Stimulated activated CD8-positive, alpha-beta memory T cell treated with anti-CD3 and anti-CD28 coated beads, Interleukin-4, amount 100 ng/mL, for 4 hours (primary cell): ENCODE measurements at regions not wholly inside any gene's neighbourhood (a gene's known extent, or its start where the extent isn't known, plus 50 kb on each side); places are given as distances from the start of the nearest gene placed in this dataset.
A peak's percentile ranks its signal among the peaks of the same experiment; 100 is the strongest.
"Not testable (repeated sequence)": the region's sequence is repeated elsewhere in the genome, so short reads cannot be mapped to it uniquely, and the experiment has no call there.

ENCODE experiments used
- DNase-seq, 2 donors: peaks; one replicate each; pipeline ENCODE4 v3.0.0-alpha.2; 2020; ENCODE audit warnings: low read depth in 2 of 2, low spot score in 1 of 2

DNA sequence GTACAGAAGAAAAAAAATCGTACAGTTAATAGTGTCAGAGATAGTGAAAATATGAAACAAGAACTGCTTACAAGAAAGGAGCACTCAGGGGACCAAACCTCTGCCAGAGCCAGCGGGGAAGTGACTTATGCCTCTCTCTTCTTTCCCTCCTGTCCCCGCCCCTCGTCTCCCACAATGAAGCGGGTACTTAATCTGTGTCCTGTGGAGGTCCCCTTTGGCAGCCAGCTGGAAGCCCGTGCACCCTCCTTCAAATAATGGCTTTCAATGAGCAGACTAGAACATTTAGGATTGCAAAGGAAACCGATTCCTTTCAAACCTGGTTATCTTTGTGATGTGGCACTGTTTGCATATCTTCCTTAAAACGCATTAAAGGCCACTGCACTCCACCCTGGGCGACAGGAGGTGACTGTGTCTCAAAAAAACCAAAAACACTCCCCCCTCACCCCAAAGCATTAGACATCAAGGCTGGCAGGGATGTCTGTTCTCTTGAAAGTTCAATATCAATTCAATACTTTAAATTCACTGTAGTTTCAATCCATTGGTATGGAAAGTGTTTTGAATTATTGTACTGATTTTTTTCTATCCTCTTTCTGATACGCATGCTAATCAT, 51.7 kb downstream of the PPIAL4C start:
- not testable (repeated sequence) for DNase-seq

DNA sequence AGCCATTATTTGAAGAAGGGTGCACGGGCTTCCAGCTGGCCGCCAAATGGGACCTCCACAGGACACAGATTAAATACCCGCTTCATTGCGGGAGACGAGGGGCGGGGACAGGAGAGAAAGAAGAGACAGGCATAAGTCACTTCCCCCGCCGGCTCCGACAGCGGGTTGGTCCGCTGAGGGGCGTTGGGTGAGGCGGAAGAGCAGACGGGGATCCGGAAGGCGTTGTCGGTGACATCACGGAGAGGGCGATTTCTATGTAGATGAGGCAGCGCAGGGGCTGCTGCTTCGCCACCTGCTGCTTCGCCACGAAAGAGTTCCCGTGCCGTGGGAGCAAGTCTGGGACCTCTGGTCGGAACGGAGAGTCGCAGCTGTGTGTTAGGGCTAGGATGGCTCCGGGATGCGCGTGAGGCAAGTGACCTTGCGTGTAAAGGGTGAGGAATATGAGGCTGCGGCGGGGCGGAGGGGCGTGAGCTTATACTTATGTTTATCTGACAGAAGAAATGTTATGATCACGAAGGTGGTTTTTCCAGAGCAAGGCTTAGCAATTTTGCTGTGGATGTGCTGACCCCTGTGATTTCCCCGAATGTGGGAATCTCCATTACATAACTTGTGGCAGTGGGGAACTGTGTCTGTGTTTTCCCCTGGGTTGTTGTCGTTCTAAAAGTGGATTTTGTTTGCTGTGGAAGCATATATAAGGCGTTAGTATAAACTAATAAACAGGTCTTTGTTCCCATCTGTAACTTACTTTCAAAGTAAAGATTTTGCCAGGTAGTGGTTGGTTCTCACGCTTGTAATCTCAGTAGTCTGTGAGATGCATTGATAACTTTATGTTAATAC, 52.9 kb downstream of the PPIAL4C start:
- DNase-seq, result peak; percentile 70 to 82

DNA sequence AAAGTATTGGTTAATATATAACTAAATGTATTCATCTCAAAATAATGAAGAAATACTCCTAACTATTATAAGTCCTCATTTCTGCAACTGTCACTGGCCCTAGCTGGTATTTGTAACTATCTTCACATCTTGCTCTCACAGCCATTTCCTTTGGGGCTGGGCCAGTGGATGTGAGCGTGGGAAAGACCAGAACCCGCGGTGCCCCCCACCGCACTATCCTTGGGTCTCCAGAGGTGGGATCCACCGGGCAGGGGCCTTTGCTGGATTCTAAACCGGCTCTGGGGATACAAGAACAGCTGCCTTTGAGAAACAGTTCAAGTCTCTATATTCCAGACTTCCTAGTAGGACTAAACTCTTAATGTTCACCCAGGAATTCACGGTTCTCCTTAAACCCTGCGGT, 54.8 kb downstream of the PPIAL4C start:
- DNase-seq, result not testable (repeated sequence)

- DNase-seq, result not testable (repeated sequence)
Observed at GRCh38 chr1:149638901-149639658, 55.4 kb downstream of the PPIAL4C start.

DNA sequence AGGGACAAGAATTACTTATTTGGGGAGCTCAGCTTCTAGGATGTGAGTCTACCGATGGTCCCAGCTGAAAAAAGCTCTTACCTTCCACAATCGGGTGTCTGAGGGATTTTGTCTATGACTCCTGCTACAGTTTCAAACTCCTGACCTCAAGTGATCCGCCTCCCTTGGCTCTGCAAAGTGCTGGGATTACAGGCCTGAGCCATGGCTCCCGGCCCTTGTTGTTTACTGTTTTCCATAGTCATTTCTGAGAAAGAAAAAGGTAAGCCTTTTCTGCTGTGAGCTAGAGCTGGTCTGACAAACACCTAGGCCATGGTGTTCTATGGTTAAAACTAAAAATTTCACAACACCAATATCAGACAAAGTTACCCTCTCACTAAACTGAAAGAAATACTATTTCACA, 57.5 kb downstream of the PPIAL4C start:
- not testable (repeated sequence) for DNase-seq

GRCh38 chr1:149644818-149645217, 61.2 kb downstream of the PPIAL4C start:
- DNase-seq, result not testable (repeated sequence)

GRCh38 chr1:149646360-149647017, 62.8 kb downstream of the PPIAL4C start:
- not testable (repeated sequence) for DNase-seq

- not testable (repeated sequence) for DNase-seq
Observed at GRCh38 chr1:149647018-149647373, 63.3 kb downstream of the PPIAL4C start.

DNA sequence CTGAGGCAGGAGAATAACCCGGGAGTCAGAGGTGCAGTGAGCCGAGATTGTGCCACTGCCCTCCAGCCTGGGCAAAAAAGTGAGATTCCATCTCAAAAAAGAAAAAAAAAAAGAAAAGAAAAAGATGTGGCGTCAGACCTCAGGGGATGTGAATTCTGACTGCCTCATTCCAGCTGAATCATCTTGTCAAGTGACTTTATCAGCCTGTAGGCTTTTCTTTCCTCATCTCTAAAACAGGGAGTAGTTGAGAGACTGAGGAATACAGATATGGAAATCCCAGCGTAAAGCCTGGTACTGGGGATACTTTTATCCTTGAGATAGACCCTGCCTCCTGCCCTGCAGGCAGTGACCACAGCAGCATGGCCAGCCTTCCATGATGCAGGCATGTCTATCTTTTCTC, 74.1 kb downstream of the PPIAL4C start:
- DNase-seq, result not testable (repeated sequence)

DNA sequence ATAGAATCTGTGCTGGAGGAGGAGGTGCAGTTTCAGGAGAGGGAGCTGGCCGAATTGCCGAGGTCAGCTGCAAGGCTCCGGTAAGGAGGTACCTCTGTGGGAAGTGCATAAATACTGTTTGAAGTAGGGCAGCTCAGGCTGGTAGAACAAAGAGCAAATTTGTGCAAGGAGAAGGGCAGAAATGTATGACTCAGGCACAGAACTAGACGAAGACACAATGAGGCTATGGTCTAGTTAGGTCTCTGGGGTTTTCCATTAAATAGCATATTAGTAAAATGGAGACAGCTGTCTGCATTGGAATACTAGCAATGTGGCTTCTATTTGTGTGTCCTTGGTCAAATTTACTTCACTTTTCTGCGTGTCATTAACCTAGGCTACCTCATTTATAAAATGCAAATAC, 74.5 kb downstream of the PPIAL4C start:
- DNase-seq, result not testable (repeated sequence)

DNA sequence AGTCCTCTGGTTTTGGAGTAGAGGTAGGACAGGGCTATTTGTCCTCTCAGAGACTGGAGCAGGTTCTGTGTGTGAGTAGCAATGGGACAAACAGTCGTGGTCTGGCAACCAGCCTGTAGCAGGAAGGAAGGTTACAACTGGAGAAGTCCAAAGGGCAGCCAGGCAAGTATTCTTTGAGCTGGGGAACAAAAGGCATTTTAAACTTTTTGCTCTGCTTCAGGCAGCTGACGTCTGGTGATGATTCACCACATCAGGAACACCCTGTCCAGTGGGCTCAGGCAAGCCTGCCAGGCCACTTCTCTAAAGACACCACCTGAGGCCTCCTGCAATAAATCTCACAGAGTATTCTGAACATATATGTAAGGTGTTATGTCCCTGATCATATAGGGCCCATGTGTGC, 81.0 kb downstream of the PPIAL4C start:
- DNase-seq, result not testable (repeated sequence)

DNA sequence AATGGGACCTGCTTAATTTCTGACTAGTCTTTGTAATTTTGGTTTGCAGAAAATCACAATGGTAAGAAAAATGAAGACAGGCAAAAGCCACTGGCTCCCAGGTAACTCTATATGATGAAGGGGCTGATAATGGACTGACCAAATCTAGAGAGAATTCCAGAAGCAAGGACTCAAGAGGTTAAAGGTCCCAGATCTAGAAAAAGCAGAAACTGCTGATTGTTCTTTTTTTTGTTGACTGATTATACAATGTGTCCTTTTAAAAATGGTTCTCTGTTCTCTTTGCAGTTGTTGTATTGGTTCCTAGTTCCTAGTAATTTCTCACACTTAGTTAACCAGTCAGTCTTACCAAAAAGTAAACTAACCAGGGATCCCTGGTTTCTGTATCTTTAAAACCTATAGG, 81.4 kb downstream of the PPIAL4C start:
- DNase-seq, result not testable (repeated sequence)

- not testable (repeated sequence) for DNase-seq
Observed at GRCh38 chr1:149665528-149665927, 81.9 kb downstream of the PPIAL4C start.

DNA sequence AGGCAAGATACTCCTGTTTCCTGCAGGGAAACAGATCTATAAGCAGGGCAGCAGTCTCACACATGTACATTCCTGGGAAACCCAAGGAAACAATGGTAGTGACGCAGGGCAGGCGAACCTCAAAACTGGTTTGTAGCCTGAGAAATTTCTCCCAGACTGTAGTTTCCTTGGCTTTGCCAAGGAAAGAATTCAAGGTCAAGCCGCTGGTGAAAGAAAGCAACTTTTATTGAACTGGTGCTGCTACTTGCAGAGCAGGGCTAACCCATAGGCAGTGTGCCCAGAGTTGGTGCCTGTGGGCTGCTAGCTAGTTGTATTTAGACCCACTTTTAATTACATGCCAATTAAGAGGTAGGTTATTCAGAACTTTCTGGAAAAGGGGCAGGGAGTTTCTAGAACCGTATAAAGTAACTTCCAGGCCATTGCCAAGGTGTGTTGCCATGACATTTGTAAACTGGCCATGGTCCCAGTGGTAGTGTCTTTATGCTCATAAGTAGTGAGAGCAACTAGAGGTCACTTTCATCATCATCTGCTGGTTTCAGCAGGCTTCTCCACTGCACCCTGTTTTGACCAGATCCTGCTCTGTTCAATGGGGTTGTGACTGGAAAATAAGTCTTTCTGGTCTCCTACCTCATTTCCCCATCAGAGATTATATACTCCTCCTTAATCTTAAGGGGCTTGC, 89.7 kb downstream of the PPIAL4C start:
- not testable (repeated sequence) for DNase-seq

GRCh38 chr1:149674921-149675320, 91.3 kb downstream of the PPIAL4C start:
- not testable (repeated sequence) for DNase-seq

DNA sequence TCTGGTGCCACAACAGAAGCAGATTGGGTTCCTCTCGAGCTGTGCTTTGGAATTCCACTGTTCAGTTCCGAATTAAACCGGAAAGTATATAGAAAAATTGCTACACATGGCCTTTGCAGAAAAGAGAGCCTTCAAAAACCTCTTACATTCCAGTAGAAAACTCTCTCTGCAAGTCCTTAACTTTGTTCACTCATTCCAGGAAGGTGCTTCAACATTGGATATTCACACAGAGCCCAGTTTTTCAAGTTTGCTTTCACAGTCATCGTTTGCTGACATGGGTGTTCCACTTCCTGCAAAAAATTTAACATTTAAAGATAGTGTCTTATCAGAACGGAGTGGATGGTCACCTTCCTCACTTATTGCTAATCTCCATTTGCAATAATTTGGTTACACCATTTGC, 93.7 kb downstream of the PPIAL4C start:
- not testable (repeated sequence) for DNase-seq

GRCh38 chr1:149686593-149687238, 95.8 kb upstream of the FCGR1A start:
- not testable (repeated sequence) for DNase-seq

GRCh38 chr1:149691399-149691798, 91.1 kb upstream of the FCGR1A start:
- DNase-seq, result not testable (repeated sequence)

DNA sequence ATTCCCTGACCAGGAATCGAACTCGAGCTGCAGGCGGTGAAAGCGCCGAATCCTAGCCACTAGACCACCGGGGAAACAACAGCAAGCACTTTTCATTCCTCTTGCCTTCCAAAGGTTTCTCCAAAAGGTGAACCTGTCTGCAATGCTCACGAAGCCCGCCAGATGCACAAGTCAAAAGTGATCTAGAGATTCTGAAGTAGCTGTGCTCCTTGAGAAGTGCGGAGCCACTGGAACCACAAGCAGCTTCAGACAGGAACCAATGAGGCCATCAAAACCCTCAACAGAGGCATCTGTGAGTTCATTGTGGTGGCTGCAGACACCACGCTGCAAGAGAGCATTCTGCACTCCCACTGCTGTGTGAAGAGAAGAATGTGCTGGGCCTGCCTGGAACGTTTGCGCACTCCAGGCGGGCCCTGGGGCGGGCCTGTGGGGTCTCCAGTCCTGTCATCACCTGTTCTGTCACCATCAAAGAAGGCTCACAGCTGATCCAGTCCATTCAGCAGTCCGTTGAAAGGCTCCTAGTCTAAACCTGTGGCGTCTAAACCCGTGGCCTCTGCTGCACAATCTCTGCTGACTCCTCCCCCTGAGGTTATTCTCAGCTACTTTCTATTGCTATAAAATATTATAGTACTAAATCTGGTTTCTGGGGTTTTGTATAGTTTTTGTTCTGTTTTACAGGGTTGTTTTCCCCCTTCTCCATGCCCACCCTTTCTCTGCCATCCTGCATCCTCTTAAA, 89.5 kb upstream of the FCGR1A start:
- DNase-seq, result not testable (repeated sequence)
